ENCODE measurements at regions not wholly inside any gene's neighbourhood (a gene's known extent, or its start where the extent isn't known, plus 50 kb on each side); places are given as distances from the start of the nearest gene placed in this dataset.
A peak's percentile ranks its signal among the peaks of the same experiment; 100 is the strongest.
"Not testable (repeated sequence)": the region's sequence is repeated elsewhere in the genome, so short reads cannot be mapped to it uniquely, and the experiment has no call there.

GRCh38 chrX:115727792-115728732, 167.1 kb downstream of the PLS3 start:
- TF ChIP-seq CTCF (IDR thresholded peaks at IDR 0.05) = peak in 1 of 6 experiments; percentile 15
- TF ChIP-seq POLR2A (IDR thresholded peaks at IDR 0.05) = not testable (repeated sequence)

Data from esophagus squamous epithelium (tissue), 4 donors.